Testis (tissue), 2 donors: ENCODE measurements at regions not wholly inside any gene's neighbourhood (a gene's known extent, or its start where the extent isn't known, plus 50 kb on each side); places are given as distances from the start of the nearest gene placed in this dataset.

Experiments used
- DNase-seq: peaks from one replicate; pipeline ENCODE4 v3.0.0-alpha.2; 2019
- H3K27ac ChIP-seq, 2 donors: fragments of 200-600 bp; sonication (generic); one replicate each; pipeline ENCODE4 v1.5.1; 2019
- H3K27me3 ChIP-seq: fragments of 200-600 bp; sonication (generic); one replicate; pipeline ENCODE4 v1.5.1; 2019
- H3K36me3 ChIP-seq: fragments of 200-600 bp; sonication (generic); one replicate; pipeline ENCODE4 v1.5.1; 2017; ENCODE audit warnings: low read depth; ENCODE audit errors: missing control alignments
- H3K4me1 ChIP-seq: fragments of 200-600 bp; sonication (generic); one replicate; pipeline ENCODE4 v1.5.1; 2019
- H3K4me3 ChIP-seq, 2 donors: fragments of 200-600 bp; sonication (generic); one replicate each; pipeline ENCODE4 v1.5.1; 2017 to 2019
- H3K9me3 ChIP-seq: fragments of 200-600 bp; sonication (generic); one replicate; pipeline ENCODE4 v1.5.1; 2017
- CTCF ChIP-seq, 3 experiments: fragments of 450-650 bp in 2 of 3; fragments of 200-600 bp in 1 of 3; sonication (generic) in 1 of 3; IDR thresholded peaks; one replicate each; pipeline ENCODE4 v1.5.1; 2016 to 2019; ENCODE audit warnings: antibody characterized with exemption in 3 of 3, mild to moderate bottlenecking in 2 of 3, moderate library complexity in 1 of 3
- POLR2A ChIP-seq: fragments of 450-650 bp; IDR thresholded peaks from one replicate; pipeline ENCODE4 v1.6.1; 2017; ENCODE audit warnings: antibody characterized with exemption, mild to moderate bottlenecking, moderate library complexity
- WGBS, 2 donors: methylation state at CpG; one replicate each; pipeline ENCODE4 v1.1.5; 2018; 5-methylcytosine and 5-hydroxymethylcytosine counted together
- intact Hi-C: fragments of 100-400 bp; cut with DNase I; formaldehyde crosslinking; loops from one replicate; pipeline ENCODE4 v1.15.1; 2023; ENCODE audit warnings: low total_unique reads

- TF ChIP-seq POLR2A (no peak), CTCF (IDR thresholded peaks at IDR 0.05) (no peak)
- DNase-seq: no peak
- no peaks in the 10 kb centered on the region for H3K9me3 ChIP-seq
- H3K27me3 ChIP-seq: no peaks in the 10 kb centered on the region
- H3K4me3 ChIP-seq: no peak overlapping the region
- intact Hi-C loops: no loop called here
- no peaks in the 10 kb centered on the region for H3K36me3 ChIP-seq
- H3K4me1 ChIP-seq: no peaks in the 10 kb centered on the region
- H3K27ac ChIP-seq: no peak overlapping the region
- 84 to 87% methylated on average over 5 of the region's 5 CpGs for WGBS, 2 donors
Measured at GRCh38 chr18:68121308-68121707, 593.6 kb downstream of the TMX3 start.

GRCh38 chr18:68114989-68115388 is 598.5 kb upstream of the DSEL start:
- H3K4me1 ChIP-seq: no peaks in the 10 kb centered on the region
- no peak overlapping the region for H3K4me3 ChIP-seq
- DNase-seq: no peak
- no peaks in the 10 kb centered on the region for H3K27me3 ChIP-seq
- H3K9me3 ChIP-seq: no peaks in the 10 kb centered on the region
- TF ChIP-seq POLR2A: no peak
- no peak overlapping the region for H3K27ac ChIP-seq
- intact Hi-C loops: no loop called here
- H3K36me3 ChIP-seq: no peaks in the 10 kb centered on the region
- WGBS, 2 donors: 88 to 94% methylated on average over 2 of the region's 2 CpGs

- TF ChIP-seq CTCF (IDR thresholded peaks at IDR 0.05): no peak
- TF ChIP-seq POLR2A: no peak
- 89 to 90% methylated on average over 4 of the region's 4 CpGs for WGBS, 2 donors
- Histone ChIP-seq H3K36me3 (no peaks in the 10 kb centered on the region), H3K4me3 (no peak overlapping the region), H3K4me1 (no peaks in the 10 kb centered on the region), H3K27me3 (no peaks in the 10 kb centered on the region), H3K9me3 (no peaks in the 10 kb centered on the region), H3K27ac (no peak overlapping the region)
- intact Hi-C loops: no loop called here
- DNase-seq: no peak
Measured at GRCh38 chr18:68104036-68104435, 587.5 kb upstream of the DSEL start.

GRCh38 chr18:68103561-68103960 is 587.0 kb upstream of the DSEL start:
- H3K9me3 ChIP-seq: no peaks in the 10 kb centered on the region
- no peaks in the 10 kb centered on the region for H3K36me3 ChIP-seq
- no peaks in the 10 kb centered on the region for H3K27me3 ChIP-seq
- no peak overlapping the region for H3K4me3 ChIP-seq
- intact Hi-C loops: no loop called here
- no peaks in the 10 kb centered on the region for H3K4me1 ChIP-seq
- no peak for DNase-seq
- H3K27ac ChIP-seq: no peak overlapping the region
- no peak for TF ChIP-seq POLR2A
- TF ChIP-seq CTCF (IDR thresholded peaks at IDR 0.05): no peak
- 61 to 63% methylated on average over 2 of the region's 2 CpGs for WGBS, 2 donors

GRCh38 chr18:68102117-68102516 is 585.6 kb upstream of the DSEL start:
- Histone ChIP-seq H3K4me3 (no peak overlapping the region), H3K9me3 (no peaks in the 10 kb centered on the region), H3K36me3 (no peaks in the 10 kb centered on the region), H3K27ac (no peak overlapping the region), H3K27me3 (no peaks in the 10 kb centered on the region), H3K4me1 (no peaks in the 10 kb centered on the region)
- TF ChIP-seq CTCF (IDR thresholded peaks at IDR 0.05): no peak
- TF ChIP-seq POLR2A: no peak
- intact Hi-C loops: no loop called here
- WGBS, 2 donors: 76 to 80% methylated on average over 4 of the region's 4 CpGs
- no peak for DNase-seq
